CD8-positive, alpha-beta memory T cell (primary cell): ENCODE measurements at regions not wholly inside any gene's neighbourhood (a gene's known extent, or its start where the extent isn't known, plus 50 kb on each side); places are given as distances from the start of the nearest gene placed in this dataset.
"Not testable (repeated sequence)": the region's sequence is repeated elsewhere in the genome, so short reads cannot be mapped to it uniquely, and the experiment has no call there.

Experiments
- CTCF ChIA-PET: fragments of 350-600 bp; sonication (Branson Sonifier 250); formaldehyde crosslinking; loops from one replicate; lab custom pipeline; 2021; ENCODE audit warnings: antibody characterized with exemption; lab: Charles Lee
- POLR2A ChIA-PET: fragments of 350-600 bp; sonication (Branson Sonifier 250); formaldehyde crosslinking; loops from one replicate; lab custom pipeline; 2021; ENCODE audit warnings: antibody characterized with exemption; lab: Charles Lee
- DNase-seq, 5 donors: peaks; one replicate each; pipeline versions ENCODE4 v3.0.0 to v3.0.0-alpha.2; 2020 to 2022; ENCODE audit warnings: mixed read lengths in 1 of 5
- H3K27ac ChIP-seq: one replicate; pipeline ENCODE4 v1.7.0; 2013; ENCODE audit warnings: low read depth, mild to moderate bottlenecking, low read length, moderate library complexity
- H3K27me3 ChIP-seq: 2 replicates; pipeline ENCODE4 v1.7.0; 2013; ENCODE audit warnings: low read length, mild to moderate bottlenecking; ENCODE audit not compliant: insufficient read depth, poor library complexity, severe bottlenecking
- H3K36me3 ChIP-seq: 2 replicates; pipeline ENCODE4 v1.7.0; 2013; ENCODE audit warnings: mild to moderate bottlenecking, low read length, moderate library complexity; ENCODE audit not compliant: insufficient read depth
- H3K4me1 ChIP-seq: 2 replicates; pipeline ENCODE4 v1.7.0; 2013; ENCODE audit warnings: mild to moderate bottlenecking, low read length, moderate library complexity; ENCODE audit not compliant: insufficient read depth
- H3K4me3 ChIP-seq: 2 replicates; pipeline ENCODE4 v1.7.0; 2013; ENCODE audit warnings: mild to moderate bottlenecking, low read length
- H3K9me3 ChIP-seq: 2 replicates; pipeline ENCODE4 v1.7.0; 2013; ENCODE audit warnings: mild to moderate bottlenecking, low read length
- H3K27ac Mint-ChIP-seq, 8 donors: one replicate each; pipeline ENCODE4 v1.8.0; 2020 to 2021; ENCODE audit warnings: mixed read lengths in 8 of 8, mild to moderate bottlenecking in 6 of 8, inconsistent platforms in 3 of 8, moderate library complexity in 3 of 8
- H3K27me3 Mint-ChIP-seq, 2 donors: one replicate each; pipeline ENCODE4 v1.8.0; 2020 to 2021; ENCODE audit warnings: mixed read lengths in 2 of 2, mild to moderate bottlenecking in 1 of 2, moderate library complexity in 1 of 2
- H3K36me3 Mint-ChIP-seq, 3 donors: one replicate each; pipeline ENCODE4 v1.8.0; 2020 to 2021; ENCODE audit warnings: mixed read lengths in 3 of 3, inconsistent platforms in 1 of 3, mild to moderate bottlenecking in 1 of 3
- H3K4me1 Mint-ChIP-seq, 3 donors: one replicate each; pipeline ENCODE4 v1.8.0; 2020 to 2021; ENCODE audit warnings: mixed read lengths in 3 of 3, inconsistent platforms in 1 of 3, mild to moderate bottlenecking in 1 of 3
- H3K4me3 Mint-ChIP-seq, 7 donors: one replicate each; pipeline ENCODE4 v1.8.0; 2020 to 2021; ENCODE audit warnings: mixed read lengths in 7 of 7, mild to moderate bottlenecking in 6 of 7, moderate library complexity in 4 of 7, inconsistent platforms in 2 of 7
- H3K9me3 Mint-ChIP-seq, 5 donors: one replicate each; pipeline ENCODE4 v1.8.0; 2020 to 2022; ENCODE audit warnings: mixed read lengths in 5 of 5, mild to moderate bottlenecking in 3 of 5, moderate library complexity in 2 of 5, inconsistent platforms in 1 of 5

DNA sequence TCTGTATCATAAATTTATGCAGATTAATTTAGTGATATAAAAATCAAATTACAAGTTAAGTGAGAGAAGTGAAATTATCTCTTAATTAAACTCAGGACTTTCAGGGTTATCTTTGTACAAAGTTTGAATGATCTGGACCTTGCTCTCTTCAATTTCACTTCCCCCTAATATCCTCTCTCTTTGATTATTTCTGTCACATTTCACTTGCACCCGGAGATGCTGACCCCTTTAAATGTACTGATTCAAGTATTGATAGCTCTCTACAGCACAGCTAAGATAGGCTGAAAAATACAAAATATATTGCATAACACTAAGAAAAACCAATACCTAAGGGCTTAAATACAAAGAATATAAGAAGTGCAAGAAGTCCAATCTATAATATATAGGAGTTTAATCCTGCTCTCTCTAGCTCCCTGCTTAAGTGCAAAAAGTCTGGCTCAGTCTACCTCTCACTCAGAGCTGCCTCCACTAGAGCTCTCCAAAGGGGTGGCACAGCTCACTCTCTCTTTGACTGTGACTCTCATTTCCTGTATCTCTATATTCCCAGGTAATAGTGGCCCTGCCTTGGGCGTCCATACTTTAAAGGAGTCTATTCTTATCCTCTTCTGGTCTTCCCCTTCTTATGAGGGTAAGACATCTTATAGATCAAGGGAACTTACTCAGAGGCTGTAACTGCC, 588.4 kb downstream of the RFPL4B start:
- no peak overlapping the region for H3K27ac ChIP-seq
- ChIA-PET POLR2A (no interaction called here), CTCF (no interaction called here)
- H3K9me3 ChIP-seq: no peaks in the 10 kb centered on the region
- no peaks in the 10 kb centered on the region for H3K27me3 ChIP-seq
- Mint-ChIP-seq H3K36me3 (no peaks in the 10 kb centered on the region), H3K9me3 (peaks cover 0 to 3% (median 0%) of the 10 kb centered on the region in 5 donors), H3K27ac (no peak overlapping the region), H3K27me3 (no peaks in the 10 kb centered on the region), H3K4me1 (no peaks in the 10 kb centered on the region), H3K4me3 (no peak overlapping the region)
- DNase-seq: no peak
- no peak overlapping the region for H3K4me3 ChIP-seq
- H3K4me1 ChIP-seq: no peaks in the 10 kb centered on the region
- no peaks in the 10 kb centered on the region for H3K36me3 ChIP-seq

DNA sequence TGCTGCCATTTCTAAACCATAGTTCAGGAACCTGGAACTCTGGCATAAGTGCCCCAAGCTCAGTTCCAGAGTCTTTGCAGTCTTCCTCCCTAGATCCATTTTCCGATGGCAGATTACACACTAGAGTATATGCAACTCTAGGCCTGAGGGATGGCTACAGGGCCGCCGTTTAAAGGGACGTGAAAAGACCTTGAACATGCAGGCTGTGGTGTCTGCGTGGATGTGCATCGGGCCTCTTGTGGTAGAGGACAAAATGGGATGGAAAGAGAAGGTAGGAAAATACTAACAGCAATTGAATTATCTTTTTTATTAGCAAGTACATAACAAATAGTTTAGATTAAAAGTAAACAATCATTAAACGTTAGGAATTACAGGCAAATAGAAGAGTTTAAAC, 588.9 kb downstream of the RFPL4B start:
- no peaks in the 10 kb centered on the region for H3K4me1 Mint-ChIP-seq
- Histone ChIP-seq H3K4me1 (no peaks in the 10 kb centered on the region), H3K4me3 (no peak overlapping the region), H3K27ac (no peak overlapping the region), H3K36me3 (no peaks in the 10 kb centered on the region), H3K27me3 (no peaks in the 10 kb centered on the region), H3K9me3 (no peaks in the 10 kb centered on the region)
- no peaks in the 10 kb centered on the region for H3K36me3 Mint-ChIP-seq
- no peak overlapping the region for H3K4me3 Mint-ChIP-seq
- CTCF ChIA-PET: no interaction called here
- POLR2A ChIA-PET: no interaction called here
- no peak for DNase-seq
- peaks cover 0 to 3% (median 0%) of the 10 kb centered on the region in 5 donors for H3K9me3 Mint-ChIP-seq
- H3K27ac Mint-ChIP-seq: no peak overlapping the region
- H3K27me3 Mint-ChIP-seq: no peaks in the 10 kb centered on the region

DNA sequence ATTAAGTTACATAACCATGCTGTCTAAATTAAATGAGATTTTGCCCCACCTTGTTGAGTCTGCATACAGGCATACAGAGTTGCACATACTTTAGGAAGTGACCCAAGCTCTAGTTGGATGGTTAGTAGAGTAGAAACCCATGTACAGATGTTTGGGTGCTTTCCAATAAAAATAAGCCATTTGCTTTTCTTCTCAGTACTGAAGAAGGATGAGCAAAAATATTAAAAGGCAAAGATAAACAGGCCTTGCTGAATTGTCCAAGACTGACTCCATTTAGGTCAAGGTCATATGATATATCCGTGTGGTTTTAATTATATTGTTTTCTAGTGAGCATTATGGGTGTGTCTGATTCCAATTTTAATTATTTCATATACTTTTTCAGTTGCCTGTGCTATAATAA, 589.4 kb downstream of the RFPL4B start:
- POLR2A ChIA-PET: no interaction called here

DNA sequence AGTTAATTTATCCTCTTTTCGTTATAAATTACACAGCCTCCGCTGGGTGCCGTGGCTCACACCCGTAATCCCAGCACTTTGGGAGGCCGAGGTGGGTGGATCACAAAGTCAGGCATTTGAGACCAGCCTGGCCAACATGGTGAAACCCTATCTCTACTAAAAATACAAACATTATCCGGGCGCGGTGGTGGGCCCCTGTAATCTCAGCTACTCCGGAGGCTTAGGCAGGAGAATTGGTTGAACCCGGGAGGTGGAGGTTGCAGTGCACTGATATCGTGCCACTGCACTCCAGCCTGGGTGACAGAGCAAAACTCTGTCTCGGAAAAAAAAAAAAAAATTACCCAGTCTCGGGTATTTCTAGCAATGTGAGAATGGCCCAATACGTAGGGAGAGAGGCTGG, 590.6 kb downstream of the RFPL4B start:
- H3K27ac Mint-ChIP-seq, H3K27me3 ChIP-seq, H3K27ac ChIP-seq, H3K4me3 Mint-ChIP-seq, H3K36me3 ChIP-seq, DNase-seq, H3K9me3 ChIP-seq, POLR2A ChIA-PET, H3K4me1 Mint-ChIP-seq, H3K4me3 ChIP-seq, H3K36me3 Mint-ChIP-seq, H3K4me1 ChIP-seq, CTCF ChIA-PET, H3K9me3 Mint-ChIP-seq, H3K27me3 Mint-ChIP-seq: not testable (repeated sequence)

More for the DNA sequence above, 589.4 kb downstream of the RFPL4B start:
- Mint-ChIP-seq H3K4me3 (no peak overlapping the region), H3K9me3 (peaks cover 0 to 3% (median 0%) of the 10 kb centered on the region in 5 donors), H3K4me1 (no peaks in the 10 kb centered on the region), H3K27ac (no peak overlapping the region), H3K36me3 (no peaks in the 10 kb centered on the region), H3K27me3 (no peaks in the 10 kb centered on the region)
- Histone ChIP-seq H3K9me3 (no peaks in the 10 kb centered on the region), H3K4me3 (no peak overlapping the region), H3K27me3 (no peaks in the 10 kb centered on the region), H3K4me1 (no peaks in the 10 kb centered on the region), H3K36me3 (no peaks in the 10 kb centered on the region), H3K27ac (no peak overlapping the region)
- CTCF ChIA-PET: no interaction called here
- no peak for DNase-seq

DNA sequence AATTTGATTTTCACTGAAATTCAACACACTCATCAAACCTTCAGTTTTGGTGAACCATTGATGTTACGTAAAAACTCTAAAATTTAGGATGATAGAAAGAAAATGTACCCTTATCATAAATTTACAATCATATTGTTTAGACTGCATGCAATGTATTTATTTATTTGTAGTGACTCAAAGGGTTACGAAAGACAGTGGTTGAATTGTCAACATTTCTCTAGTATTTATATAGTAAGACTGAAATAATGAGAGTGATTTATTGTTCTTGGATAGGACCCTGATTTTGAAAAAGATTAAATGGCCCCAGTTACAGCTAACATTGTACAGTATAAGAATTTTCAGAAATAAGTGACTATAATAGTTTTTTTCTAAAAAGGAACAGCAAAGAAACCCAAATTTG, 591.5 kb downstream of the RFPL4B start:
- Mint-ChIP-seq H3K4me3 (no peak overlapping the region), H3K27ac (no peak overlapping the region), H3K4me1 (no peaks in the 10 kb centered on the region), H3K9me3 (peaks cover 0 to 4% (median 0%) of the 10 kb centered on the region in 5 donors), H3K36me3 (no peaks in the 10 kb centered on the region), H3K27me3 (no peaks in the 10 kb centered on the region)
- no peaks in the 10 kb centered on the region for H3K36me3 ChIP-seq
- CTCF ChIA-PET: no interaction called here
- no peaks in the 10 kb centered on the region for H3K9me3 ChIP-seq
- H3K4me1 ChIP-seq: no peaks in the 10 kb centered on the region
- H3K4me3 ChIP-seq: no peak overlapping the region
- no peak overlapping the region for H3K27ac ChIP-seq
- DNase-seq: no peak
- POLR2A ChIA-PET: no interaction called here
- no peaks in the 10 kb centered on the region for H3K27me3 ChIP-seq

DNA sequence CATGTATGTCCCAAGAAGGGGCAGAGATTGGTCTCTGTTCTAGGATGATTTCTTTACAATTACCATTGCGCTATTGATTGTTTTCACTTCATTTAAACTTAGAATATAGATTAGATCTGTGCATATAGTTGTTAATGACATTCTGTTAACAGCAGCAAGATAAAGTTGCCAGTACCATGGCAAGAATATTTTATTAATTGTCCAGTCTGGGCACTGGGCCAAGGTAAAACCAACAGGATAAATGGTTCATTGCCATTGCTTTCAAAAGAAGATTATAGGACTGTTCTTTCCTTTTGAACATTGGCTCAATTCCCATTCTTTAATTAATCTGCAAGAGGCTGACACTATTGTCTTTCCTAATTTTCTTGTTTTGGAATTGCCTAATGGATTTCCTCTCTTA, 592.4 kb downstream of the RFPL4B start:
- Mint-ChIP-seq H3K36me3 (no peaks in the 10 kb centered on the region), H3K4me3 (no peak overlapping the region), H3K27ac (no peak overlapping the region), H3K4me1 (no peaks in the 10 kb centered on the region), H3K9me3 (peaks cover 0 to 4% (median 0%) of the 10 kb centered on the region in 5 donors), H3K27me3 (no peaks in the 10 kb centered on the region)
- Histone ChIP-seq H3K27ac (no peak overlapping the region), H3K36me3 (no peaks in the 10 kb centered on the region), H3K9me3 (no peaks in the 10 kb centered on the region), H3K4me1 (no peaks in the 10 kb centered on the region), H3K27me3 (no peaks in the 10 kb centered on the region), H3K4me3 (no peak overlapping the region)
- POLR2A ChIA-PET: no interaction called here
- CTCF ChIA-PET: no interaction called here
- no peak for DNase-seq

DNA sequence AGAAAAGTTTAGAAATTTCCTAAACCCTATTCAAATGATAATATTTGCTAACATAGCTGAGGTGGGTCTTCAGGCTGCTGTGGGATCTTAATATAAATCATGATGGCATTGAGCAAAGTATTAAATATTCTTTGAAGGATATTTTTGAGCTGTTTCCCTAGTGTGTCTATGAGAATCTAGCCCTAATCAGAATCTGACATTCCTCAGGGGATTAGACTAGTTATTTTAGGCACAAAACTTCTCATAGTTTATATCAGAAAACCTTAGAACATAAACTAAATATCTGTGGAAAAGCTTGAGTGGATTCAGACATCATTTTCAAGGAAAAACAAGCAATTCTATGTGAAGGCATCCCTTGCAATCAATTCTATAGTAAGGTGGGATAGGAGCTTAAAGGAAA, 594.5 kb downstream of the RFPL4B start:
- H3K4me3 ChIP-seq: no peak overlapping the region
- Mint-ChIP-seq H3K9me3 (peaks cover 0 to 5% (median 2%) of the 10 kb centered on the region in 5 donors), H3K27ac (no peak overlapping the region), H3K27me3 (no peaks in the 10 kb centered on the region), H3K4me1 (no peaks in the 10 kb centered on the region), H3K4me3 (no peak overlapping the region), H3K36me3 (no peaks in the 10 kb centered on the region)
- H3K27ac ChIP-seq: no peak overlapping the region
- ChIA-PET POLR2A (no interaction called here), CTCF (no interaction called here)
- no peaks in the 10 kb centered on the region for H3K9me3 ChIP-seq
- no peak for DNase-seq
- no peaks in the 10 kb centered on the region for H3K4me1 ChIP-seq
- H3K27me3 ChIP-seq: no peaks in the 10 kb centered on the region
- H3K36me3 ChIP-seq: no peaks in the 10 kb centered on the region

DNA sequence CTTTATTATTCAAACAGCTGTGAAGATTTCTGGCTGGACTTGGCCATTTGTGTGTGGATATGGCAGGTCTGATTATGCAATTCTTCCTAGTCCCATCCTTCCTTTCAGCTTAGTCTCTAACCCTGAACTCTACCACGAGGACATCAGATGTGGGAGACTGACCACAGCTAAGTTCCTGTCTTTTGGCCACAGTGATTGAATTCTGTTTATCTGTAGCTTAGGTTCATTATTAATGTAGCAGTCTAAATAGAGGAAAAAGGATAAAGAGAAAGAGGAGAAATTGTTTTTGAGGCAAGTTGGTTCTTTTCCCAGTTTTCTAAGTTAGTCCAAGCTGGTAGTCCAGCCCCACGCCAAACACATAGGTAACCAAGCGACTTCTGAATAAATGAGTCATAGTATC, 598.9 kb downstream of the RFPL4B start:
- Histone ChIP-seq H3K36me3 (no peaks in the 10 kb centered on the region), H3K4me3 (no peak overlapping the region), H3K4me1 (no peaks in the 10 kb centered on the region), H3K27ac (no peak overlapping the region), H3K9me3 (no peaks in the 10 kb centered on the region), H3K27me3 (no peaks in the 10 kb centered on the region)
- POLR2A ChIA-PET: no interaction called here
- Mint-ChIP-seq H3K27ac (no peak overlapping the region), H3K4me3 (no peak overlapping the region), H3K36me3 (no peaks in the 10 kb centered on the region), H3K27me3 (no peaks in the 10 kb centered on the region), H3K4me1 (no peaks in the 10 kb centered on the region), H3K9me3 (peaks cover 0 to 6% (median 2%) of the 10 kb centered on the region in 5 donors)
- DNase-seq: no peak
- CTCF ChIA-PET: no interaction called here
